HEK293 (cell line): ENCODE measurements at regions not wholly inside any gene's neighbourhood (a gene's known extent, or its start where the extent isn't known, plus 50 kb on each side); places are given as distances from the start of the nearest gene placed in this dataset.

Source experiments
- CTCF ChIA-PET: fragments of 350-600 bp; formaldehyde crosslinking; extraction: SDS; loops from one replicate; lab custom pipeline; 2021; ENCODE audit warnings: antibody characterized with exemption; lab: Yijun Ruan, JAX
- POLR2A ChIA-PET: fragments of 300-600 bp; formaldehyde crosslinking; extraction: SDS; loops from one replicate; lab custom pipeline; 2020; ENCODE audit warnings: antibody characterized with exemption, inconsistent platforms; lab: Yijun Ruan, JAX
- H3K27ac ChIP-seq: fragments of 200-500 bp; sonication (Bioruptor generic); 2 replicates; pipeline ENCODE4 v1.5.1; 2014; ENCODE audit warnings: low read depth, low read length, control low read depth, inconsistent platforms; ENCODE audit errors: extremely low read depth
- H3K36me3 ChIP-seq, 2 experiments: fragments of 200-500 bp in 1 of 2; sonication (Bioruptor generic) in 1 of 2; 1 replicate in 1 of 2; 2 replicates in 1 of 2; pipeline ENCODE4 v1.5.1; 2014 to 2017; ENCODE audit warnings: inconsistent platforms in 2 of 2, low read length in 2 of 2; ENCODE audit not compliant: control insufficient read depth in 2 of 2, insufficient read depth in 1 of 2
- H3K4me1 ChIP-seq: fragments of 200-500 bp; sonication (Bioruptor generic); 2 replicates; pipeline ENCODE4 v1.5.1; 2014; ENCODE audit warnings: mild to moderate bottlenecking, low read length, inconsistent platforms; ENCODE audit not compliant: control insufficient read depth, insufficient read depth
- H3K4me3 ChIP-seq: 2 replicates; pipeline ENCODE4 v1.5.1; 2011; ENCODE audit warnings: low read depth, mild to moderate bottlenecking, control low read depth, low read length, moderate library complexity
- H3K9me3 ChIP-seq: fragments of 200-500 bp; sonication (Bioruptor generic); 2 replicates; pipeline ENCODE4 v1.5.1; 2014; ENCODE audit warnings: low read depth, low read length, inconsistent platforms; ENCODE audit not compliant: control insufficient read depth, insufficient read depth
- ATF2 ChIP-seq: fragments of 450-650 bp; formaldehyde crosslinking; IDR thresholded peaks from 2 replicates; pipeline ENCODE4 v1.5.1; 2016; ENCODE audit warnings: missing biosample characterization, missing genetic modification characterization, low read depth
- GLIS1 ChIP-seq: fragments of 450-650 bp; formaldehyde crosslinking; IDR thresholded peaks from 2 replicates; pipeline ENCODE4 v1.5.1; 2016; ENCODE audit warnings: missing biosample characterization, missing genetic modification characterization
- MZF1 ChIP-seq: fragments of 450-650 bp; formaldehyde crosslinking; IDR thresholded peaks from 2 replicates; pipeline ENCODE4 v1.5.1; 2017; ENCODE audit warnings: missing biosample characterization, missing genetic modification characterization, borderline replicate concordance
- OVOL3 ChIP-seq: fragments of 450-650 bp; formaldehyde crosslinking; IDR thresholded peaks from 2 replicates; pipeline ENCODE4 v1.5.1; 2016; ENCODE audit warnings: missing biosample characterization, missing genetic modification characterization
- SP7 ChIP-seq: fragments of 450-650 bp; formaldehyde crosslinking; IDR thresholded peaks from 2 replicates; pipeline ENCODE4 v1.5.1; 2016; ENCODE audit warnings: missing biosample characterization, missing genetic modification characterization
- YY2 ChIP-seq: fragments of 450-650 bp; formaldehyde crosslinking; IDR thresholded peaks from 2 replicates; pipeline ENCODE4 v1.5.1; 2016; ENCODE audit warnings: missing biosample characterization, missing genetic modification characterization
- ZBTB10 ChIP-seq: fragments of 450-650 bp; formaldehyde crosslinking; IDR thresholded peaks from 2 replicates; pipeline ENCODE4 v1.5.1; 2016; ENCODE audit warnings: missing biosample characterization, missing genetic modification characterization
- ZNF10 ChIP-seq: fragments of 450-650 bp; formaldehyde crosslinking; IDR thresholded peaks from 2 replicates; pipeline ENCODE4 v1.5.1; 2017; ENCODE audit warnings: missing biosample characterization, missing genetic modification characterization
- ZNF174 ChIP-seq: fragments of 450-650 bp; formaldehyde crosslinking; IDR thresholded peaks from 2 replicates; pipeline ENCODE4 v1.5.0; 2017; ENCODE audit warnings: missing biosample characterization, mild to moderate bottlenecking, missing genetic modification characterization
- ZNF175 ChIP-seq: fragments of 450-650 bp; formaldehyde crosslinking; IDR thresholded peaks from 2 replicates; pipeline ENCODE4 v1.5.1; 2016; ENCODE audit warnings: missing biosample characterization, missing genetic modification characterization
- ZNF202 ChIP-seq: fragments of 450-650 bp; formaldehyde crosslinking; IDR thresholded peaks from 2 replicates; pipeline ENCODE4 v1.5.1; 2016; ENCODE audit warnings: missing biosample characterization, missing genetic modification characterization, borderline replicate concordance
- ZNF214 ChIP-seq: fragments of 450-650 bp; formaldehyde crosslinking; IDR thresholded peaks from 2 replicates; pipeline ENCODE4 v1.5.1; 2017; ENCODE audit warnings: missing biosample characterization, mild to moderate bottlenecking, missing genetic modification characterization, borderline replicate concordance
- ZNF302 ChIP-seq: fragments of 450-650 bp; formaldehyde crosslinking; IDR thresholded peaks from 2 replicates; pipeline ENCODE4 v1.5.1; 2016; ENCODE audit warnings: missing biosample characterization, missing genetic modification characterization, low read depth
- ZNF311 ChIP-seq: fragments of 450-650 bp; formaldehyde crosslinking; IDR thresholded peaks from 2 replicates; pipeline ENCODE4 v1.5.1; 2017; ENCODE audit warnings: missing biosample characterization, missing genetic modification characterization, borderline replicate concordance
- ZNF514 ChIP-seq: fragments of 450-650 bp; formaldehyde crosslinking; IDR thresholded peaks from 2 replicates; pipeline ENCODE4 v1.5.1; 2016; ENCODE audit warnings: missing biosample characterization, missing genetic modification characterization
- ZNF530 ChIP-seq: fragments of 450-650 bp; formaldehyde crosslinking; IDR thresholded peaks from 2 replicates; pipeline ENCODE4 v1.5.1; 2016; ENCODE audit warnings: low read depth, missing biosample characterization, missing genetic modification characterization
- ZNF560 ChIP-seq: fragments of 450-650 bp; formaldehyde crosslinking; IDR thresholded peaks from 2 replicates; pipeline ENCODE4 v1.5.1; 2017; ENCODE audit warnings: missing biosample characterization, missing genetic modification characterization, borderline replicate concordance
- ZNF629 ChIP-seq: fragments of 450-650 bp; formaldehyde crosslinking; IDR thresholded peaks from 2 replicates; pipeline ENCODE4 v1.5.1; 2017; ENCODE audit warnings: missing biosample characterization, missing genetic modification characterization
- ZNF701 ChIP-seq: fragments of 450-650 bp; formaldehyde crosslinking; IDR thresholded peaks from 2 replicates; pipeline ENCODE4 v1.5.1; 2016; ENCODE audit warnings: missing biosample characterization, missing genetic modification characterization
- ZNF707 ChIP-seq: fragments of 450-650 bp; formaldehyde crosslinking; IDR thresholded peaks from 2 replicates; pipeline ENCODE4 v1.5.1; 2016; ENCODE audit warnings: missing biosample characterization, missing genetic modification characterization

GRCh38 chr10:128908099-128908498 lies 558.9 kb upstream of the MGMT start:
- H3K36me3 ChIP-seq = no peaks in the 10 kb centered on the region
- H3K27ac ChIP-seq = no peak overlapping the region
- no peaks in the 10 kb centered on the region for H3K4me1 ChIP-seq
- POLR2A ChIA-PET = interaction anchor here (1.5 kb wide), 1 partner anchor 22 kb away, joined by 3 read pairs; no protein-coding TSS in a partner anchor
- CTCF ChIA-PET = interaction anchor here (0.8 kb wide), 1 partner anchor 1348 kb away, joined by 6 read pairs; no protein-coding TSS in a partner anchor
- no peak overlapping the region for H3K4me3 ChIP-seq
- no peaks in the 10 kb centered on the region for H3K9me3 ChIP-seq
- TF ChIP-seq ZNF174 (tag by site-specific recombination) (no peak), GLIS1 (tag by site-specific recombination) (no peak), ZNF10 (tag by site-specific recombination) (no peak)
- TF ChIP-seq, all 188 proteins: peak for 0

- POLR2A ChIA-PET = interaction anchor here (1.5 kb wide), 1 partner anchor 22 kb away, joined by 3 read pairs; no protein-coding TSS in a partner anchor
- Histone ChIP-seq H3K4me3 (no peak overlapping the region), H3K9me3 (no peaks in the 10 kb centered on the region), H3K27ac (no peak overlapping the region), H3K4me1 (no peaks in the 10 kb centered on the region), H3K36me3 (no peaks in the 10 kb centered on the region)
- TF ChIP-seq ZNF214 (tag by site-specific recombination) (no peak), SP7 (tag by site-specific recombination) (no peak), ZNF302 (tag by site-specific recombination) (no peak), ZNF311 (tag by site-specific recombination) (no peak), ZNF175 (tag by site-specific recombination) (no peak), ZNF202 (tag by site-specific recombination) (no peak), ZNF707 (tag by site-specific recombination) (no peak), ZNF530 (tag by site-specific recombination) (no peak), ZNF560 (tag by site-specific recombination) (no peak), MZF1 (no peak), ZBTB10 (tag by site-specific recombination) (no peak), ZNF514 (tag by site-specific recombination) (no peak), OVOL3 (tag by site-specific recombination) (no peak), YY2 (tag by site-specific recombination) (no peak), ZNF629 (no peak), ATF2 (tag by site-specific recombination) (no peak), ZNF701 (no peak)
- CTCF ChIA-PET = interaction anchor here (1.0 kb wide), 1 partner anchor 12 kb away, joined by 3 read pairs; no protein-coding TSS in a partner anchor
Observed at GRCh38 chr10:128908499-128908898, 558.5 kb upstream of the MGMT start.
